IPS DF 4.7 (cell line): ENCODE measurements at regions not wholly inside any gene's neighbourhood (a gene's known extent, or its start where the extent isn't known, plus 50 kb on each side); places are given as distances from the start of the nearest gene placed in this dataset.

ENCODE experiments used
- DNase-seq: peaks from one replicate; pipeline ENCODE4 v3.0.0-alpha.2; 2013; ENCODE audit warnings: low spot score; ENCODE audit errors: extremely low read depth

GRCh38 chr10:33815776-33816175 is 481.3 kb upstream of the NRP1 start:
- DNase-seq, result no peak

GRCh38 chr10:33813871-33814270 is 479.4 kb upstream of the NRP1 start:
- DNase-seq, result no peak

- DNase-seq, result no peak
These were observed 478.9 kb upstream of the NRP1 start for GRCh38 chr10:33813415-33813814.

- DNase-seq, result no peak
These were observed 478.1 kb upstream of the NRP1 start for GRCh38 chr10:33812586-33812985.

GRCh38 chr10:33810986-33811385 is 476.5 kb upstream of the NRP1 start:
- DNase-seq, result no peak

GRCh38 chr10:33809732-33810131 is 475.3 kb upstream of the NRP1 start:
- no peak for DNase-seq

GRCh38 chr10:33808475-33808874 is 474.0 kb upstream of the NRP1 start:
- DNase-seq, result no peak

GRCh38 chr10:33807531-33808359 is 473.3 kb upstream of the NRP1 start:
- no peak for DNase-seq

- DNase-seq, result no peak
These were observed 471.4 kb upstream of the NRP1 start for GRCh38 chr10:33805831-33806230.

- DNase-seq, result no peak
These were observed 470.1 kb upstream of the NRP1 start for GRCh38 chr10:33804584-33804983.

GRCh38 chr10:33803248-33803647 is 468.8 kb upstream of the NRP1 start:
- no peak for DNase-seq

GRCh38 chr10:33802566-33802965 is 468.1 kb upstream of the NRP1 start:
- no peak for DNase-seq

GRCh38 chr10:33801705-33802104 is 467.2 kb upstream of the NRP1 start:
- no peak for DNase-seq

- DNase-seq, result no peak
These were observed 466.5 kb upstream of the NRP1 start for GRCh38 chr10:33800986-33801385.

- no peak for DNase-seq
These were observed 466.1 kb upstream of the NRP1 start for GRCh38 chr10:33800545-33800944.

- DNase-seq, result no peak
These were observed 465.5 kb upstream of the NRP1 start for GRCh38 chr10:33799944-33800323.

GRCh38 chr10:33799281-33799943 is 464.9 kb upstream of the NRP1 start:
- DNase-seq, result no peak

- DNase-seq, result no peak
These were observed 464.3 kb upstream of the NRP1 start for GRCh38 chr10:33798754-33799153.

- no peak for DNase-seq
These were observed 462.2 kb upstream of the NRP1 start for GRCh38 chr10:33796680-33797079.

- DNase-seq, result no peak
These were observed 461.1 kb upstream of the NRP1 start for GRCh38 chr10:33795529-33795928.

GRCh38 chr10:33794460-33794859 is 460.0 kb upstream of the NRP1 start:
- DNase-seq, result no peak

- no peak for DNase-seq
These were observed 459.3 kb upstream of the NRP1 start for GRCh38 chr10:33793793-33794192.

GRCh38 chr10:33791272-33791660 is 456.8 kb upstream of the NRP1 start:
- no peak for DNase-seq
